ENCODE measurements at regions not wholly inside any gene's neighbourhood (a gene's known extent, or its start where the extent isn't known, plus 50 kb on each side); places are given as distances from the start of the nearest gene placed in this dataset.

- POLR2A ChIA-PET, result no interaction called here
- no peaks in the 10 kb centered on the region for H3K4me1 ChIP-seq (ENCODE audit: control insufficient read depth, insufficient read depth, low read length)
- no peaks in the 10 kb centered on the region for H3K36me3 ChIP-seq (ENCODE audit: control insufficient read depth in 2 of 2, insufficient read depth in 1 of 2, low read length in 2 of 2)
- H3K4me3 ChIP-seq (ENCODE audit: low read depth, low read length), result no peak overlapping the region
- H3K27ac ChIP-seq (ENCODE audit: extremely low read depth, low read depth, low read length), result no peak overlapping the region
- H3K9me3 ChIP-seq (ENCODE audit: control insufficient read depth, insufficient read depth, low read depth, low read length), result no peaks in the 10 kb centered on the region
- TF ChIP-seq ZIC2 (tag by site-specific recombination; IDR thresholded peaks at IDR 0.05) (no peak), HOXA7 (CRISPR knock-in tag; IDR thresholded peaks at IDR 0.05; ENCODE audit: borderline replicate concordance) (no peak), ZNF48 (tag by site-specific recombination; IDR thresholded peaks at IDR 0.05) (no peak), ZNF449 (tag by site-specific recombination; IDR thresholded peaks at IDR 0.05) (no peak), HOXD13 (CRISPR knock-in tag; IDR thresholded peaks at IDR 0.05; ENCODE audit: borderline replicate concordance) (no peak), ZNF175 (tag by site-specific recombination; IDR thresholded peaks at IDR 0.05) (no peak), ZNF704 (tag by site-specific recombination; IDR thresholded peaks at IDR 0.05) (no peak), ZNF621 (tag by site-specific recombination; IDR thresholded peaks at IDR 0.05) (no peak), GLI4 (tag by site-specific recombination; IDR thresholded peaks at IDR 0.05) (no peak), TSHZ1 (tag by site-specific recombination; IDR thresholded peaks at IDR 0.05; ENCODE audit: borderline replicate concordance) (no peak), ZNF530 (tag by site-specific recombination; IDR thresholded peaks at IDR 0.05; ENCODE audit: low read depth) (no peak), CTCF (tag by site-specific recombination; IDR thresholded peaks at IDR 0.05) (no peak), ZFHX2 (tag by site-specific recombination; conservative IDR thresholded peaks at IDR 0.05) (no peak), ZNF148 (tag by site-specific recombination; IDR thresholded peaks at IDR 0.05; ENCODE audit: borderline replicate concordance) (no peak), ZNF626 (tag by site-specific recombination; IDR thresholded peaks at IDR 0.05) (no peak), ZNF433 (tag by site-specific recombination; IDR thresholded peaks at IDR 0.05; ENCODE audit: low read depth) (no peak), ZNF274 (IDR thresholded peaks at IDR 0.05; ENCODE audit: low read length) (no peak), ZNF274 (tag by site-specific recombination; IDR thresholded peaks at IDR 0.05; ENCODE audit: borderline replicate concordance) (no peak), ZNF138 (tag by site-specific recombination; IDR thresholded peaks at IDR 0.05; ENCODE audit: borderline replicate concordance) (no peak)
- CTCF ChIA-PET, result no interaction called here
Measured at GRCh38 chr4:11336435-11336834, 92.3 kb downstream of the HS3ST1 start.
